Ovary (tissue), 7 donors: ENCODE measurements at regions not wholly inside any gene's neighbourhood (a gene's known extent, or its start where the extent isn't known, plus 50 kb on each side); places are given as distances from the start of the nearest gene placed in this dataset.

Source experiments
- DNase-seq, 5 donors: peaks; one replicate each; pipeline ENCODE4 v3.0.0-alpha.2; 2019 to 2020
- H3K27ac ChIP-seq, 2 donors: fragments of 200-600 bp; one replicate each; pipeline versions ENCODE4 v1.5.1 to v1.8.0; 2019 to 2022
- H3K27me3 ChIP-seq: fragments of 200-600 bp; one replicate; pipeline ENCODE4 v1.8.0; 2022
- H3K36me3 ChIP-seq: fragments of 200-600 bp; sonication (generic); one replicate; pipeline ENCODE4 v1.5.1; 2019
- H3K4me1 ChIP-seq: one replicate; pipeline ENCODE4 v1.8.1; 2013; ENCODE audit warnings: mild to moderate bottlenecking, moderate library complexity; ENCODE audit not compliant: insufficient read depth
- H3K4me3 ChIP-seq: fragments of 200-600 bp; sonication (generic); one replicate; pipeline ENCODE4 v1.5.1; 2017
- H3K9me3 ChIP-seq, 2 donors: fragments of 200-600 bp in 1 of 2; sonication (generic) in 1 of 2; one replicate each; pipeline versions ENCODE4 v1.5.1 to v1.8.1; 2013 to 2019; ENCODE audit warnings: mild to moderate bottlenecking in 1 of 2, moderate library complexity in 1 of 2
- CTCF ChIP-seq, 3 donors: fragments of 450-650 bp in 2 of 3; fragments of 200-600 bp in 1 of 3; IDR thresholded peaks; one replicate each; pipeline versions ENCODE4 v1.5.1 to v1.8.0; 2016 to 2022; ENCODE audit warnings: antibody characterized with exemption in 3 of 3, mild to moderate bottlenecking in 1 of 3
- EP300 ChIP-seq: sonication (generic); formaldehyde crosslinking; IDR thresholded peaks from one replicate; pipeline ENCODE4 v1.6.1; 2017; ENCODE audit warnings: antibody characterized with exemption
- POLR2A ChIP-seq: fragments of 450-650 bp; IDR thresholded peaks from one replicate; pipeline ENCODE4 v1.6.1; 2017; ENCODE audit warnings: antibody characterized with exemption, mild to moderate bottlenecking, moderate library complexity
- WGBS, 3 donors: extraction: QIAGEN DNeasy Blood & Tissue Kit in 1 of 3; methylation state at CpG; one replicate each; pipeline versions ENCODE4 v1.1.5 to v1.1.7; 2013 to 2017; 5-methylcytosine and 5-hydroxymethylcytosine counted together
- intact Hi-C, 4 donors: fragments of 100-400 bp; cut with DNase I; formaldehyde crosslinking; loops; one replicate each; pipeline versions ENCODE4 v1.11.0 to v1.15.1; 2022 to 2023
- donor health status: DM: no; HTN: no; CAD: no; lungs with moderate emphysema.
- donor health status: DM: no; HTN: no; CAD: no.
- donor health status: Bipolar disorder and iron deficiency.
- donor health status: DM: no; HTN: no; CAD: no.
- donor health status: DM: yes; HTN: yes; CAD: no.

GRCh38 chr7:46589286-46589685, 668.2 kb upstream of the IGFBP3 start:
- intact Hi-C loops: no loop called here
- TF ChIP-seq CTCF (IDR thresholded peaks at IDR 0.05) (no peak), EP300 (no peak), POLR2A (no peak)
- Histone ChIP-seq H3K9me3 (no peaks in the 10 kb centered on the region), H3K4me3 (no peak overlapping the region), H3K4me1 (no peaks in the 10 kb centered on the region), H3K27ac (no peak overlapping the region), H3K27me3 (no peaks in the 10 kb centered on the region), H3K36me3 (no peaks in the 10 kb centered on the region)
- WGBS, 3 donors: 76 to 81% (median 79%) methylated on average over 5 of the region's 5 CpGs
- DNase-seq: no peak

- WGBS, 3 donors: 4 to 16% (median 7%) methylated on average over 1 of the region's 1 CpG
- TF ChIP-seq EP300: no peak
- TF ChIP-seq CTCF (IDR thresholded peaks at IDR 0.05): no peak
- no peak for TF ChIP-seq POLR2A
Observed at GRCh38 chr7:46586406-46586805, 665.3 kb upstream of the IGFBP3 start.

GRCh38 chr7:46583656-46584055, 662.6 kb upstream of the IGFBP3 start:
- Histone ChIP-seq H3K27me3 (no peaks in the 10 kb centered on the region), H3K36me3 (no peaks in the 10 kb centered on the region), H3K9me3 (no peaks in the 10 kb centered on the region), H3K4me3 (no peak overlapping the region), H3K27ac (no peak overlapping the region), H3K4me1 (no peaks in the 10 kb centered on the region)
- no peak for DNase-seq
- WGBS, 3 donors: 93 to 100% (median 95%) methylated on average over 1 of the region's 1 CpG
- TF ChIP-seq POLR2A (no peak), CTCF (IDR thresholded peaks at IDR 0.05) (no peak), EP300 (no peak)
- intact Hi-C loops: no loop called here

More at GRCh38 chr7:46586406-46586805, 665.3 kb upstream of the IGFBP3 start:
- intact Hi-C loops: no loop called here
- Histone ChIP-seq H3K4me1 (no peaks in the 10 kb centered on the region), H3K9me3 (no peaks in the 10 kb centered on the region), H3K27ac (no peak overlapping the region), H3K27me3 (no peaks in the 10 kb centered on the region), H3K4me3 (no peak overlapping the region), H3K36me3 (no peaks in the 10 kb centered on the region)
- no peak for DNase-seq

GRCh38 chr7:46581268-46581667, 660.2 kb upstream of the IGFBP3 start:
- intact Hi-C loops: no loop called here
- no peaks in the 10 kb centered on the region for H3K36me3 ChIP-seq
- WGBS, 3 donors: 80 to 87% (median 86%) methylated on average over 3 of the region's 3 CpGs
- TF ChIP-seq POLR2A (no peak), CTCF (IDR thresholded peaks at IDR 0.05) (no peak), EP300 (no peak)
- no peak for DNase-seq
- H3K27ac ChIP-seq: no peak overlapping the region
- no peak overlapping the region for H3K4me3 ChIP-seq
- no peaks in the 10 kb centered on the region for H3K27me3 ChIP-seq
- no peaks in the 10 kb centered on the region for H3K4me1 ChIP-seq
- no peaks in the 10 kb centered on the region for H3K9me3 ChIP-seq

GRCh38 chr7:46580766-46581165, 659.7 kb upstream of the IGFBP3 start:
- DNase-seq: no peak
- no peak overlapping the region for H3K4me3 ChIP-seq
- no peaks in the 10 kb centered on the region for H3K27me3 ChIP-seq
- WGBS, 3 donors: 92 to 94% (median 92%) methylated on average over 6 of the region's 6 CpGs
- H3K4me1 ChIP-seq: no peaks in the 10 kb centered on the region
- H3K9me3 ChIP-seq: no peaks in the 10 kb centered on the region
- H3K36me3 ChIP-seq: no peaks in the 10 kb centered on the region
- no peak for TF ChIP-seq POLR2A
- intact Hi-C loops: no loop called here
- H3K27ac ChIP-seq: no peak overlapping the region
